ENCODE measurements at regions not wholly inside any gene's neighbourhood (a gene's known extent, or its start where the extent isn't known, plus 50 kb on each side); places are given as distances from the start of the nearest gene placed in this dataset.
"Not testable (repeated sequence)": the region's sequence is repeated elsewhere in the genome, so short reads cannot be mapped to it uniquely, and the experiment has no call there.

DNA sequence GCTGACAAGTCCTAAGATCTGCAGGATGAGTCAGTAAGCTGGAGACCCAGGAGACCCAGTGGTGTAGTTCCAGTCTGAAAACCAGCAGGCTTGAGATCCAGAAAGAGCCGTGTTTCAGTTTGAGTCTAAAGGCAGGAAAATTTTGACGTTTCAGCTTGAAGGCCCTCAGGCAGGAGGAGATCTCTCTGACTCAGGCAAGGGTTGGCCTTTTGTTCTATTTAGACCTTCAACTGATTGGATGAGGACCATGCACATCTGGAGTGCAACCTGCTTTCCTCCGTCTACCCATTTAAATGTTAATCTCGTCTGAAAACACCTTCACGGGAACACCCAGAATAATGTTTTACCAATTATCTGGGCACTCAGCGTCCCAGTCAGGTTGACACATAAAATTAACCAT lies 69.5 kb downstream of the NPIPA7 start:
- not testable (repeated sequence) for DNase-seq (ENCODE audit: low read depth)

DNA sequence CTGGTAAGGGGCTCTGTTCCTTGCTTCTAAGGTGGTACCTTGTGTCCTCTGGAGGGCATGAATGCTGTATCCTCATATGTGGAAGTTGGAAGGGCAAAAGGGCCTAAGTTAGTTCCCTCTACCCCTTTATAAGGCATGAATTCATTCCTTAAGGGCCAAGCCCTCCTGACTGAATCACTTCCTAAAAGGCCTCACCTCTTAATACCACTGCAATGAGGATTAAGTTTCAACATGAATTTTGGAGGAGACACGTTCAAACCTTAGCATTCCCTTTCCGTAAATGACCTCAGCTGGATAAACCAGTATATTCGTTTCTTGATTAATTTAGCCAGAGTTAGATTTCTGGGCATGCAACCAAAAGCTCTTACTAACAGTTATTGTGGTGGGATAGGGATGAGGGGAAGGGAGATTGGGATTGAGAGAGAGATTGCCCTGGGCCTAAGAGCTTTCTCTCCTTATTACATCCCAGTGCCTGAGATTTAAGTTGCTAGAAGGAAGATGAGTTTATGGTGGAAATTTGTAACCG lies 70.8 kb downstream of the NPIPA7 start:
- not testable (repeated sequence) for DNase-seq (ENCODE audit: low read depth)

DNA sequence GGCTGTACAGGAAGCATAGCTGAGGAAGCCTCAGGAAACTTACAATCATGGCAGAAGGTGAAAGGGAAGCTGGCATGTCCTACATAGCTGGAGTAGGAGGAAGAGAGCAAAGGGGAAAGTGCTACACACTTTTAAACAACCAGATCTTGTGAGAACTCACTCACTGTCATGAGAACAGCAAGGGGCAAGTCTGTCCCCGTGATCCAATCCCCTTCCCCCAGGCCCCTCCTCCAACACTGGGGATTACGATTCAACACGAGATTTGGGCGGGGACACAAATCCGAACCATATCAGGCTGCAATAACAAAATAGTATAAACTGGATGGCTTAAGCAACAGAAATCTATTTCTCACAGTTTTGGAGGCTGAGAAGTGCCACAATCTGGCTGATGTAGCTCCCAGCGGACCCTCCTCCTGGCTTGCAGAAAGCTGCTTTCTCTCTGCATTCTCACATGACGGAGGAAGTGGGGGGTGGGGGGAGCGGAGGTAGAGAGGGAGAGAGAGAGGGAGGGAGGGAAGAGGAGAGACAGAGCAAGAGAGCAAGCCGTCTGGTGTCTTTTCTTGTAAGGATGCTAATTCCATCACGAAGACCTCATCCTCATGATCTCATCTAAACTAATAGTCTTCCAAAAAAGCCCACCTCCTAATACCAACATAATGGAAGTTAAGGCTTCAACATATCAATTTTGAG lies 72.9 kb downstream of the NPIPA7 start:
- DNase-seq (ENCODE audit: low read depth) = not testable (repeated sequence)

DNA sequence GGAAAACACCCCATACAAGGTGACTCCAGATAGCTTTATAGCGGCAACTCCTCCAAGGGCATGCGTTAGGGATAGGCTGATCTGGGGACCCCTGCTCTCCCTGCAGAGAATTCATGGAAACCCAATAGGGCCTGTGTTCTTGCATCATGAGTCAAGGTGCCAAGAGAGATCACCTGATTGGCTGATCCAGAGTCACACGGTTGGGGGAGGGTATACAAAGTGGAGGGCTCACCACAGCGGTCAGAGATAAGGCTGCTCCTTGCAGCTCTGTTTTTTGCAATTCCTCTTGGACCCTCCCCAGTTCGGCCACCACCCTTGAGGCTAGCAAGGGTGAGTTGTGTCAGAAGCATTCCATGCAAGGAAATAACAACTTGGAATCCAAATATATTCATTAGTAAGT lies 79.6 kb downstream of the NPIPA7 start:
- DNase-seq (ENCODE audit: low read depth) = not testable (repeated sequence)

DNA sequence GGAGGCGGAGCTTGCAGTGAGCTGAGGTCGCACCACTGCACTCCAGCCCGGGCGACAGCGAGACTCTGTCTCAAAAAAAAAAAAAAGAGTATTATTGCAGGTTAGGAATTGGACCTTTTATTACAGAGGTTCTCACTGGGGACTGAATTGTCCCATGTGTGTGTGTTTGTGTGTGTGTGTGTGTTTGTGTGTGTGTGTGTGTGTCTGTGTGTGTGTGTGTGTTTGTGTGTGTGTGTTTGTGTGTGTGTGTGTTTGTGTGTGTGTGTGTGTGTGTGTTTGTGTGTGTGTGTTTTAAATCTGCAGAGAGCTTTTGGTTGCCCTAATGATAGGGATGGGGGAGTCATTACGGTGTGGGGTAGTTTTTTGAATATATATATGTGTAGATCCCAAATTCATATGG lies 84.9 kb downstream of the NPIPA7 start:
- DNase-seq (ENCODE audit: low read depth) = not testable (repeated sequence)

DNA sequence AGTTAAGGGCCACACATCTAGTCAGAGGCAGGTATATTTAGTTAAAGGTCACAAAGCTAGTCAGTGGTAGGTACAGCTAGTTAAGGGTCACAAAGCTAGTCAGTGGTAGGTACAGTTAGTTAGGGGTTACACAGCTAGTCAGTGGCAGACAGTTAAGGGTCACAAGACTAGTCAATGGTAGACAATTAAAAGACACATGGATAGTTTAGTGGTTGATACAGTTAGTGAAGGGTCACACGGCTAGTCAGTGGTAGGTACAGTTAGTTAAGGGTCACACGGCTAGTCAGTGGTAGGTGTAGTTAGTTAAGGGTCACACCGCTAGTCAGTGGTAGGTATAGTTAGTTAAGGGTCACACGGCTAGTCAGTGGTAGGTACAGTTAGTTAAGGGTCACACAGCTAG lies 110.0 kb downstream of the NPIPA7 start:
- DNase-seq (ENCODE audit: low read depth) = not testable (repeated sequence)

DNA sequence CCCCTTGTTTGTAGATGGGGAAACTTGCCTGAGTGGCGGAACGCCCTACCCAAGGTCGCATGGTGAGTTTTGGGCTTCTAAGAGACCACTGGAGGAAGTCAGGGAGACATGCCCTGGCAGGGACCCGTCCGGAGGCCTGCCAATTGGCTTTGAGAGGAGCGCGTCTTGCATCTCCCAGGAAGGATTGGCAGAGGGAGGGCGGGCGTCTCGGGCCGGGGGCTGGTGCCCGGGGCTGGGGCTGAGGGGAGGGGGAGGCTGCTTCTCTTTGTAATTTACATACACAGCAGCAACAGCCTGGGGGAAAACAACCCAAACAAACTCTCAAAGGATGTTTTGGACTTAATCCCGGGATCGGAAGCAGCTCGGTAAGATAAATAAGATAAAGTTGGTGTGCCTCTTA lies 110.5 kb downstream of the NPIPA7 start:
- DNase-seq (ENCODE audit: low read depth) = not testable (repeated sequence)

DNA sequence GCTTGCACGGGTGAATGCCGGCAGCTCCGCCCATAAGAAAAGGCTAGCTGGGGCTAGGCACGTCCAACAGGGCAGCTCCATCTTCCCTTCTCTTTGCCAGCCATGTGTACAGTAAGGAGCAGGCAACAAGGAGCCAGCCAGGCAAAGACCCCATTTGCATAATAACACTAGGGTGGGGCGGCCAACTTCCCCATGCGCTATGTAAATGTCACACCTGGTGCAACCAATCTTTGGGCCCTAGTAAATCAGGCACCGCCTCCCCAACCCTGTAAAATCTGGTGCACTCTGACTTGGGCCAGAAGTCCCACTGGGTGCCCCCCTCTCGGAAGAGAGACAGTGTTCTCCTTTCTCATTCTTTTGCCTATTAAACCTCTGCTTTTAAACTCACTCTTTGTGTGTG lies 115.2 kb downstream of the NPIPA7 start:
- not testable (repeated sequence) for DNase-seq (ENCODE audit: low read depth)

DNA sequence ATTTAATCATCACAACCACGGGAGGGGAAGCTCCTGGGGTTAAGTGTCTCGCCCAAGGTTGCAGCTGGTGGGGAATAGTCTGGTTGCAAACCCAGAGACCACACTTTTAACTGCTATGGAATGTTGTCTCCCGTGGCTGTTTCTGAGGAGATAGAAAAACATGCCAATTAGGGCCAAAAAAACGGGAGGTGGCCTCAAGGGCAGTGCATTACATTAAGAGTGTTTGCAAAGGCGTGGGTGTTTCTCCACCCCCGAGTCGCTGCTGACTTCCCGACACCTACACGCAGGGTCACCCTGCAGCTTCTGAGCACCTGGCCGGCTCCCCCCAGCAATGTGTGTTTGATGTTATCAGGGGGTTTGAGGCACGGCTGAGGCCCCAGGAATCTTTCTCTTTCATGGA lies 116.1 kb downstream of the NPIPA7 start:
- DNase-seq (ENCODE audit: low read depth) = not testable (repeated sequence)

DNA sequence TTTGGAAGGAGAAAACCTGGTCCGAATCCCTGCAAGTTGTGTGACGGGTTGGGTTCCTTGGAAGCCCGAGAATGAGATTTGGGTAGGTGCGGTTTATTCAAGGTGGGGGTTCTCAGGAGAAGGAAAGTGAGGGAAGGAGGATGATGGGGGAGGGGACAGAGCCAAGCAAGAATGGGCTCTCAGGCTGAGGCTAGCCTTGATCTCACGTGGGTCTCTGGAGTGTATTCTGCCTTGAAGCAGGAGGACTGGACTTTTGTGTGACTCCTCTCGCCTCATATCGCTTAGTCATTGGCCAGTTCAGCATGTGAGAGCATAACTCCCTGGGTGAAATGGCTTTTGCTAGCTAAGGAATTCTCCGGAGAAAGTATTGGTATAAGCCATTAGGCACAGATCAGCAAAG lies 120.9 kb downstream of the NPIPA7 start:
- DNase-seq (ENCODE audit: low read depth) = not testable (repeated sequence)

DNA sequence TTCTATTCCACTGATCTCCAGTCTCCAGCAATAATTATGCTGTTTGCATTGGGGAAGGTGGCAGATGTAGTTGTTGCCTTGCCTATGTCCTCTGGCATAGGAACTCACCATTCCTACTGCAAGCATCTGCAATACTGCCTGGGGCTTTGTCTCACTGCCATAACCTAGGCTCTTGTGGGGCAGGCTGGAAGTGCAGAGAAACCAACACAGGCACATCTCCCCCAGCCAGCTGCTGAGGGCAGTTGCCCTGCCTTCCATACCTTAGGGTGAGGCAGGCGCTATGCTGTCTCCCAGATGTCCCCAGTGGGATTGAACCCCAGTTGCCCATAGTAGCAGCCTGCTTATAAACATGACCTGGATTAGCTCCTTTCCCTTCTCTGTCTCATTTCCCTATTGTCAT lies 128.1 kb downstream of the NPIPA7 start:
- DNase-seq (ENCODE audit: low read depth) = not testable (repeated sequence)

DNA sequence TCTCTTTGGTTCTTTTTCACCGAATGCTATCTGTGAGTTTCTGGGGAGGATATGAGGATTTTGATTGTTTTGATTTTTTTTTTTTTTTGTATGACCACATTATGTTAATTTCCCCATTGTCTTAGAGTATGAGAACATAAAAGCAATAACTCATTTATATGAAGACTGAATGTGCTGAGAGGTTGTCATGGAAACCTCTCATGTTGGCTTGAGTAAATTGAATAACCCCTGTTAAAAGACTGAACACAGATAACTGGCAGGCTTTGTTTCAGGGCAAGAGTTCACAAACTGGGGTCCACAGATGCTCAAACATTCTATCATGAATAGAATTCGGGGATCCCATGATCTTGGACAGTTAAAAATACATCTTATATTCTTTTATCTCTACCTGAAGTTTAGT lies 129.4 kb downstream of the NPIPA7 start:
- DNase-seq (ENCODE audit: low read depth) = not testable (repeated sequence)

DNA sequence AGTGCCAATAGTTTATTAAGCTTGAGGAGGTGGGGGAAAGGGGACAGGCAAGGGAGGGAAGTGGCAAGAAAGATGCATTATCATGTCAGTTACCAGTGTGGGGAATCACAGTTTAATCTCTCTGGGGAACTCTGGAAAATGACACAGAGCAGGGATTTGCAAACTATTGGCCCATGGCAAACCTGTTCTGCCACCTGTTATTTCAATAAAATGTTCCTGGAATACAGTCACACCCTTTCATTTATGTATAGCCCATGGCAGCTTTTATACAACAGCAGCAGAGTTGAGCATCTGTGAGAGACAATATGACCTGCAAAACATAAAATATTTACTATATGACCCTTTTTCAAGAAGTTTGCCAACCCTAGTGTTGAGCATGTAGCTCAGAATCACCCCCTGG lies 140.5 kb downstream of the NPIPA7 start:
- not testable (repeated sequence) for DNase-seq (ENCODE audit: low read depth)

DNA sequence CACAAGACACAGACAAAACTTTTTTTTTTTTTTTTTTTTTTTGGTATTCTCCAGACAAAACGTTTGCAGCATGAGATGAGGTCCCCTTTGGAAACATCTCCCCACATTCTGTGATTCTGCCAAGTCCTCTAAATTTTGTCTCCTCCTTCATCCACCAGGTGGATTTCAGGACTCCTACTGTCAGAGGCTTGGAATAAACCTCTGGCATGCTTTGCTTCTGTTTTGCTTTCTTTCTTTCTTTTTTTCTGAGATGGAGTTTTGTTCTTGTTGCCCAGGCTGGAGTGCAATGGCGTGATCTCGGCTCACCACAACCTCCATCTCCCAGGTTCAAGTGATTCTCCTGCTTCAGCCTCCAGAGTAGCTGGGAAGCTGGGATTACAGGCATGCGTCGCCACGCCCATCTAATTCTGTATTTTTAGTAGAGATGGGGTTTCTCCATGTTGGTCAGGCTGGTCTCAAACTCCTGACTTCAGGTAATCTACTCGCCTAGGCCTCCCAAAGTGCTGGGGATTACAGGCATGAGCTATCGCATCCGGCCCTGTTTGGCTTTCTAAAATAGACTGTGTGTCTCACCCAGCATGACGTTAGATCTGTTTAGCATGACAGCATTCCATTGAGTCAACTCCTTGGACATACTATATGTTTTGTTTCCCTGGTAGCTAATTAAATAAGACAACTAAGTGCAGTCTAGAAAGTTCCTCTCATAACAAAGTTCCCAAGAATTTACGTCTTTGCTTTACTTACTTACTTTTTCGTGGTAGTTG lies 142.5 kb downstream of the NPIPA7 start:
- not testable (repeated sequence) for DNase-seq (ENCODE audit: low read depth)

DNA sequence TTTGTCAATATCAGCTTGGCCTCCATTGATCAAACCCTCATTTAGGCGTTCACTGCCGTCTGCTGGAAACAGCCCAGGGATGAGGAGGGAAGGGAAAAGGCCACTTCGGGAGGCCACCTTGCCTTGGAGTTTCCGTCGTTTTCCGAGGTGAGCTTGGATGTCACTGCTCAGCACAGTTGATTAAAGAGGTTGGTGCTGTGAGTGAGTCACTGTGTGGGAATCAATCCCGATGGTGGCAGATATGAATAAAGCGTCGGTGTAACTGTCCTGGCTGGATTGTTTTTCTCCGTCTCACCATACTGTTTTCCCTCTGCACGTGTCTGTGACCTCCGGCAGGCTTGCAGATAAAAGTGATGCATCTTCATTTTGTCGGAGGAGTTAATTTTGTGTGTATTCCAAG lies 148.1 kb downstream of the NPIPA7 start:
- DNase-seq (ENCODE audit: low read depth) = not testable (repeated sequence)

DNA sequence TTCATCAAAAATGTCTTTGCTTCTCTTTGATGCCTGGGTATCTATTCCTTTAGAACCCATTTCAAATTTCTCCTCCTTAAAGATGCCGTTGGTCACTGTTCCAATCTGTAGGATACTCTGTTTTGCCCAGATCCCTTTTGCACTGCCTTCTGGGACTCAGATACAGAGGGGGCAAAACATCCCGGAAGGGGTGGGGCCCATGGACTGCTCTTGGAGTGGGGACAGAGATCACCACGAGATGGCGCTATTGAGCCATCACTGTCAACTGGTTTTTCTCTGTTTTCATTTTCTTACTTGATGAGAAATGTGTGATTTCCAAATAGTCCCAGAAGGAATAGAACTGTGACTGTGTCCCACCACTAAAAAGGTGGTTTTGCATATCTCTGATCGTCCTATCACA lies 151.8 kb downstream of the NPIPA7 start:
- not testable (repeated sequence) for DNase-seq (ENCODE audit: low read depth)

DNA sequence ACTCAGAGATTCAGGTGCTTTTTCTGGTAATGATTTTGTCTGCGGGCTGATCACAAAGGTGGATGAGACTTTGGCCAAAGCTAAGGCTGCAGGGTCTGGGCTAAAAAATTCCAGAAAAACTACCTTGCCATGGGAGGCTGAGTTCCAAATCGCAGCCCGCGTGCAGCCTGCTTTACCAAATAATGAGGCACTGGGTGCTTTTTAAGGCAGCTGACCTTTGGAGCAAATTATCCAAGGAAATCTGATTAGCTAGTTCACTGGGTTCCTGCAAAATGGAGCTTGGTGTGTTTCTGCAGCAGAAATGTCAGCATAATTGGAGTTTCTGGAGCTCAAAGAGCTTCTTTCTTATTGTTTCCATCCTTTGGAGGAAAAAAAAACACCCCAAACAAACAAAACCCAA lies 156.6 kb downstream of the NPIPA7 start:
- not testable (repeated sequence) for DNase-seq (ENCODE audit: low read depth)

DNA sequence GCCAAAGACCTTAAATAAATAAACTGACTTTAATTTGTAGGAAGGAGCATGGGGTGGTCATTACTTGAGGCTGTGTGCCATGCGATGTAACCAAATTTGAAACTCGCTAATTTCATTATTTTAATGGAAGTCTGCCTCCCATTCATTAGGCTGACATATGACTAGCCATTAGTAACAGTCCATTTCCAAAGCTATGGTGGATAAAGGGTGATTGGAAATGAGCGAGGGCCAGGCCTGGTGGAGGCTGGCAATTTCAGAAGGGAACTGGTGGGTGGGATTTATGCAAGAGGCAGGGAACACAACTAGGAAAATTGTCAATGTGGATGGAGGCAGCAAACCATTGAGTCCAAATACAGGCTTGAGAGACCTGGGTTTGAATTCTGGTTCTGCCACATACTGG lies 157.2 kb downstream of the NPIPA7 start:
- DNase-seq (ENCODE audit: low read depth) = not testable (repeated sequence)

DNA sequence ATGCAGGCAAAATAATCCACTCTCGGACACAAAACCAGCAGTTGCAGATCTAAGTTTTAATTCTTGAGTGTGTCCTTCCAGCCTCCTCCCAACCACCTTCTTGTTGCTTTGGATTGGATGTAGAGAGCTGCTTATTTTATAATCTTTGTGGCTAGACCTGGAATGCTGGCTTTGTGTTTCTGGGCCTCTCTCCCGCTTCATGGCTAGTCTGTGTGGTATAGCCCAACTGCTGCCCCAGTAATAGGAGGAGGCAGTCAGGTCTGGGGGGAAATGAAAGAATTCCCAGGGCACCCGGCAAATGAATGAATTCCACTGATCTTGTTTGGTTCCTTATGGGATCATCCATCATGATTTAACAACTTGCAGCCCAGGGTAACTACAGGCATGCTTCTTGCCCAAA lies 170.8 kb downstream of the NPIPA7 start:
- DNase-seq (ENCODE audit: low read depth) = not testable (repeated sequence)

DNA sequence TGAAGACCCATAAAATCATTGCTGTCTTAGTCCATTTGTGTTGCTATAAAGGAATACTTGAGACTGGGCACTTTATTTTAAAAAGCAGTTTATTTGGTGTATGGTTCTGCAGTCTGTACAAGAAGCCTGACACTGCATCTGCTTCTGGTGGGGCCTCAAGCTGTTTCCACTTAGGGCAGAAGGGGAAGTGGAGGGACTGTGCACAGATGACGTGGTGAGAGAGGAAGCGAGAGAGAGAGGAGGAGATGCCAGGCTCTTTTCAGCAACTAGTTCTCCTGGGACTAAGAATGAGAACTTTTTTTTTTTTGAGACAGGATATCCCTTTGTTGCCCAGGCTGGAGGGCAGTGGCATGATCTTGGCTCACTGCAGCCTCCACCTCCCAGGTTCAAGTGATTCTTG lies 171.9 kb downstream of the NPIPA7 start:
- not testable (repeated sequence) for DNase-seq (ENCODE audit: low read depth)

DNA sequence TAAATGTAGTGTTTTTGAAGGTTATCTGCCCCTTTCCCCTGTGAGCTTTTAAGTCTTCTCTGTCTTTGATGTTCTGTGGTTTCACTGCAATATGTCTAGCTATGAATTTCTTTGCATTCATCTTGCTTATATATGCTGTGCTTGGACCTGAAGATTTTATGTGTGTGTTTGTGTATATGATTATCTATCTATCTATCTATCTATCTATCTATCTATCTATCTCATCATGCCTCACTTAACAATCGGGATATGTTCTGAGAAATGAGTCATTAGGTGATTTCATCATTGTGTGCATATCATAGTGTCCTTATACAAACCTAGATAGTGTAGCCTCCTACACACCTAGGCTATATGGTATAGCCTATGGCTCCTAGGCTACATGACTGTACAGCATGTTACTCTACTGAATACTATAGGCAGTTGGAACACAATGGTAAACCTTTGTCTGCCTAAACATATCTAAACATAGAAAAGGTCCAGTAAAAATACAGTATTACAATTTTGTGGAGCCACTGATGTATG lies 173.9 kb downstream of the NPIPA7 start:
- not testable (repeated sequence) for DNase-seq (ENCODE audit: low read depth)

DNA sequence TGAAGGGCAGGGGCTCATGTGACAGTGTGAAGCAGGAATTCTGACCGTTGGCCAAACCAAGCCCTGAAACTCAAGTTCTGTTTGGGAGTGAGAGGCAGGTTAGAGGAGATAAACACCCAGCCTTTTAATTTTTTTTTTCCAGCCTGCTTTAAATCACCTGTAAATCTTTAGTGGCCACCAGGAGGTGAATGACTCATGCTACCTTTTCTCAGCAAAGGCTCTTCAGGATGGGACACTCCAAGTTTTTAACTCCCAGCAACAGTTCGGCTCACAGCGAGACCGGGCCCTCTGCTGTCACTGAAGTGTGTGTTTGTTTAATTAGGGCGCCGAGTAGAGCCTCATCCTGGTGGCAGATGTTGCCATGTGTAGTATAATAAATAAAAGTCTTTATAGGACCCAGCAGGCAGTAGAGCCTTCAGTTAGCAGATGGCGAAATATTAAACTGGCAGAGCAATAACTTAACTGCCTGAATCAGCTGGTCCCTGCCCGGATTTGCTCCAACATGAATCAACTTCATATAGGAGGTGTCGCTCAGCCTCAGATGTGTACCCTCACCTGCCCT lies 180.3 kb downstream of the NPIPA7 start:
- not testable (repeated sequence) for DNase-seq (ENCODE audit: low read depth)

DNA sequence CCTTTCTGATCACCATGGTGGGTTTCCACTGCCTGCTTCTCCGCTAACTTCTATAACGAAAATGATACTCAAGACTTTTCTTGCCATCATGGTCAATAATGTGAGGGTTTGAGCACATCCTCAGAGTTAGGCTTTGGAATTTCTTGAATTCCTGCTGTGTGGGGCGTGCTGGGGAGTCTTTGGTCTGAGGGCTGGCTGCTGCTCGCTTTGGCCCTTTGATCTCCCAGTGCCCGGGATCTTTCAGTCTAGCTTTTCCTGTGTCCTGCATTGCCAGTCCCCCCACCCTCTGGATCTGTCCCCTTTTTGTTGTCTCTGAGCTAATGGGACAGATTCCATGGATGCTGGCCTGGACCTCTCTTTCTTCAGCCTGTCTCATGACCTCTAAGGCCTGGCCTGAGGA lies 182.6 kb downstream of the NPIPA7 start:
- DNase-seq (ENCODE audit: low read depth) = not testable (repeated sequence)
